ENCODE measurements at regions not wholly inside any gene's neighbourhood (a gene's known extent, or its start where the extent isn't known, plus 50 kb on each side); places are given as distances from the start of the nearest gene placed in this dataset.

- in situ Hi-C loops (cut with HindIII; ENCODE audit: low sequenced_read_pairs), result no loop called here
- DNase-seq (ENCODE audit: low read depth), result no peak
- TF ChIP-seq CTCF (IDR thresholded peaks at IDR 0.05; ENCODE audit: low read depth, low read length, missing control alignments), result no peak
- H3K4me3 ChIP-seq (ENCODE audit: low read depth, low read length), result no peak overlapping the region
These were observed 154.3 kb upstream of the FGF10 start for GRCh38 chr5:44543511-44543910.

- TF ChIP-seq CTCF (IDR thresholded peaks at IDR 0.05; ENCODE audit: low read depth, low read length, missing control alignments), result no peak
- DNase-seq (ENCODE audit: low read depth), result no peak
- H3K4me3 ChIP-seq (ENCODE audit: low read depth, low read length), result no peak overlapping the region
- in situ Hi-C loops (cut with HindIII; ENCODE audit: low sequenced_read_pairs), result no loop called here
These were observed 153.2 kb upstream of the FGF10 start for GRCh38 chr5:44542470-44542869.

- no peak for TF ChIP-seq CTCF (IDR thresholded peaks at IDR 0.05; ENCODE audit: low read depth, low read length, missing control alignments)
- in situ Hi-C loops (cut with HindIII; ENCODE audit: low sequenced_read_pairs), result no loop called here
- DNase-seq (ENCODE audit: low read depth), result no peak
- no peak overlapping the region for H3K4me3 ChIP-seq (ENCODE audit: low read depth, low read length)
These were observed 150.3 kb upstream of the FGF10 start for GRCh38 chr5:44539602-44539919.

- in situ Hi-C loops (cut with HindIII; ENCODE audit: low sequenced_read_pairs), result no loop called here
- H3K4me3 ChIP-seq (ENCODE audit: low read depth, low read length), result no peak overlapping the region
- DNase-seq (ENCODE audit: low read depth), result no peak
- TF ChIP-seq CTCF (IDR thresholded peaks at IDR 0.05; ENCODE audit: low read depth, low read length, missing control alignments), result no peak
These were observed 149.8 kb upstream of the FGF10 start for GRCh38 chr5:44538797-44539601.

GRCh38 chr5:44536650-44537260, 147.5 kb upstream of the FGF10 start:
- DNase-seq (ENCODE audit: low read depth), result peak; percentile 3
- peak; percentile 54 for TF ChIP-seq CTCF (IDR thresholded peaks at IDR 0.05; ENCODE audit: low read depth, low read length, missing control alignments)
- in situ Hi-C loops (cut with HindIII; ENCODE audit: low sequenced_read_pairs), result no loop called here
- no peak overlapping the region for H3K4me3 ChIP-seq (ENCODE audit: low read depth, low read length)

- DNase-seq (ENCODE audit: low read depth), result no peak
- H3K4me3 ChIP-seq (ENCODE audit: low read depth, low read length), result no peak overlapping the region
- TF ChIP-seq CTCF (IDR thresholded peaks at IDR 0.05; ENCODE audit: low read depth, low read length, missing control alignments), result no peak
- in situ Hi-C loops (cut with HindIII; ENCODE audit: low sequenced_read_pairs), result no loop called here
These were observed 146.4 kb upstream of the FGF10 start for GRCh38 chr5:44535621-44536020.
